ENCODE measurements at regions not wholly inside any gene's neighbourhood (a gene's known extent, or its start where the extent isn't known, plus 50 kb on each side); places are given as distances from the start of the nearest gene placed in this dataset.

- TF ChIP-seq EP300 (conservative IDR thresholded peaks at IDR 0.05; ENCODE audit: poor library complexity, severe bottlenecking) (no peak), CTCF (IDR thresholded peaks at IDR 0.05; ENCODE audit: poor library complexity, severe bottlenecking) (no peak), SMC3 (conservative IDR thresholded peaks at IDR 0.05; ENCODE audit: poor library complexity) (no peak), EZH2 (IDR thresholded peaks at IDR 0.05; ENCODE audit: borderline replicate concordance, insufficient read depth, low read length, poor library complexity, severe bottlenecking) (no peak), RAD21 (conservative IDR thresholded peaks at IDR 0.05) (no peak)
Observed at GRCh38 chr4:11919316-11919715, 490.6 kb upstream of the HS3ST1 start.
